Naive thymus-derived CD4-positive, alpha-beta T cell (primary cell): ENCODE measurements at regions not wholly inside any gene's neighbourhood (a gene's known extent, or its start where the extent isn't known, plus 50 kb on each side); places are given as distances from the start of the nearest gene placed in this dataset.
A peak's percentile ranks its signal among the peaks of the same experiment; 100 is the strongest.
"Not testable (repeated sequence)": the region's sequence is repeated elsewhere in the genome, so short reads cannot be mapped to it uniquely, and the experiment has no call there.

Experiments used
- ATAC-seq: fragments of 150-1000 bp; cut with Tn5 transposase; 2 replicates; pipeline ENCODE4 v1.10.0; 2021; ENCODE audit warnings: mild to moderate bottlenecking, moderate library complexity
- CTCF ChIA-PET: fragments of 350-600 bp; sonication (Branson Sonifier 250); formaldehyde crosslinking; loops from one replicate; lab custom pipeline; 2021; ENCODE audit warnings: antibody characterized with exemption; lab: Charles Lee
- POLR2A ChIA-PET: fragments of 350-600 bp; sonication (Branson Sonifier 250); formaldehyde crosslinking; loops from one replicate; lab custom pipeline; 2021; ENCODE audit warnings: antibody characterized with exemption, inconsistent platforms; lab: Charles Lee
- DNase-seq, 9 donors: peaks; one replicate each; pipeline versions ENCODE4 v3.0.0 to v3.0.0-alpha.2; 2020 to 2022; ENCODE audit warnings: mixed read lengths in 1 of 9
- H3K27ac ChIP-seq: one replicate; pipeline ENCODE4 v1.7.0; 2013; ENCODE audit warnings: mild to moderate bottlenecking, low read depth, low read length, moderate library complexity
- H3K27me3 ChIP-seq, 2 donors: one replicate each; pipeline ENCODE4 v1.7.0; 2013; ENCODE audit warnings: low read length in 2 of 2, mild to moderate bottlenecking in 2 of 2, moderate library complexity in 2 of 2; ENCODE audit not compliant: control insufficient read depth in 2 of 2, insufficient read depth in 2 of 2
- H3K36me3 ChIP-seq, 3 experiments: 1 replicate in 2 of 3; 2 replicates in 1 of 3; pipeline ENCODE4 v1.7.0; 2013; ENCODE audit warnings: low read length in 3 of 3, mild to moderate bottlenecking in 3 of 3, moderate library complexity in 1 of 3; ENCODE audit not compliant: insufficient read depth in 3 of 3, control insufficient read depth in 2 of 3
- H3K4me1 ChIP-seq, 2 donors: one replicate each; pipeline ENCODE4 v1.7.0; 2013; ENCODE audit warnings: low read length in 2 of 2, mild to moderate bottlenecking in 2 of 2, moderate library complexity in 1 of 2; ENCODE audit not compliant: control insufficient read depth in 2 of 2, insufficient read depth in 2 of 2
- H3K4me3 ChIP-seq: 2 replicates; pipeline ENCODE4 v1.7.0; 2013; ENCODE audit warnings: mild to moderate bottlenecking, low read length
- H3K9me3 ChIP-seq, 3 experiments: 1 replicate in 2 of 3; 2 replicates in 1 of 3; pipeline ENCODE4 v1.7.0; 2013; ENCODE audit warnings: low read length in 3 of 3; ENCODE audit not compliant: control insufficient read depth in 2 of 3
- H3K27ac Mint-ChIP-seq, 9 donors: one replicate each; pipeline ENCODE4 v1.8.0; 2020 to 2022; ENCODE audit warnings: mixed read lengths in 9 of 9, mild to moderate bottlenecking in 8 of 9, moderate library complexity in 5 of 9, inconsistent platforms in 2 of 9
- H3K27me3 Mint-ChIP-seq, 5 donors: one replicate each; pipeline ENCODE4 v1.8.0; 2021 to 2022; ENCODE audit warnings: mixed read lengths in 5 of 5, mild to moderate bottlenecking in 1 of 5
- H3K36me3 Mint-ChIP-seq, 5 donors: one replicate each; pipeline ENCODE4 v1.8.0; 2020 to 2022; ENCODE audit warnings: mixed read lengths in 5 of 5, mild to moderate bottlenecking in 3 of 5, inconsistent platforms in 1 of 5
- H3K4me1 Mint-ChIP-seq, 7 donors: one replicate each; pipeline ENCODE4 v1.8.0; 2020 to 2022; ENCODE audit warnings: mixed read lengths in 7 of 7, mild to moderate bottlenecking in 3 of 7, inconsistent platforms in 1 of 7
- H3K4me3 Mint-ChIP-seq, 10 donors: one replicate each; pipeline ENCODE4 v1.8.0; 2020 to 2022; ENCODE audit warnings: mild to moderate bottlenecking in 10 of 10, mixed read lengths in 10 of 10, moderate library complexity in 6 of 10, inconsistent platforms in 2 of 10
- H3K9me3 Mint-ChIP-seq, 11 donors: one replicate each; pipeline ENCODE4 v1.8.0; 2020 to 2022; ENCODE audit warnings: mixed read lengths in 11 of 11, mild to moderate bottlenecking in 4 of 11, inconsistent platforms in 1 of 11, moderate library complexity in 1 of 11
- intact Hi-C, 2 donors: fragments of 100-400 bp; cut with micrococcal nuclease; formaldehyde crosslinking; loops; one replicate each; pipeline ENCODE4 v1.15.1; 2023

DNA sequence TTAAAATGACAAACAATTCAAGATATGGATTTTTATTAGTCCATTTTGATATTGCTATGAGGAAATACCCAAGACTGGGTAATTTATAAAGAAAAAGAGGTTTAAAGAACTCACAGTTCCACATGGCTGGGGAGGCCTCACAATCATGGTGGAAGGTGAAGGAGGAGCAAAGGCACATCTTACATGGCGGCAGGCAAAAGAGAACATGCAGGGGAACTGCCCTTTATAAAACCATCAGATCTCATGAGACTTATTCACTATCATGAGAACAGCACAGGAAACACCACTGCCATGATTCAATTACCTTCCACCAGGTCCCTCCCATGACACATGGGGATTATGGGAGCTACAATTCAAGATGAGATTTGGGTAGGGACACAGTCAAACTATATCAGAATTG is 69.8 kb downstream of the FASLG start:
- H3K4me1 ChIP-seq, H3K36me3 ChIP-seq, H3K27ac ChIP-seq, ATAC-seq, H3K4me3 ChIP-seq, H3K27me3 ChIP-seq, H3K9me3 ChIP-seq, H3K4me3 Mint-ChIP-seq, DNase-seq: not testable (repeated sequence)
- CTCF ChIA-PET = interaction anchor here (0.7 to 4.5 kb wide), 3 partner anchors 16 to 144 kb away, joined by 3 to 37 read pairs (median 4); no protein-coding TSS in a partner anchor
- H3K9me3 Mint-ChIP-seq = peaks cover 0 to 19% (median 7%) of the 10 kb centered on the region in 11 donors
- H3K36me3 Mint-ChIP-seq = peaks cover 0 to 14% (median 0%) of the 10 kb centered on the region in 5 donors
- peak overlapping the region in 1 of 9 donors; percentile 1 for H3K27ac Mint-ChIP-seq
- intact Hi-C loops = loop anchor here (1.0 to 5.0 kb wide), 5 partner anchors 9 to 301 kb away; partner anchors contain the start of gene SUCO (in 1 of the 2)
- peaks cover 7 to 25% (median 15%) of the 10 kb centered on the region in 7 donors for H3K4me1 Mint-ChIP-seq
- POLR2A ChIA-PET = interaction anchor here (0.6 kb wide), 1 partner anchor 70 kb away, joined by 3 read pairs; the partner anchor contains the start of gene FASLG
- H3K27me3 Mint-ChIP-seq = peaks cover 0 to 42% (median 0%) of the 10 kb centered on the region in 5 donors

DNA sequence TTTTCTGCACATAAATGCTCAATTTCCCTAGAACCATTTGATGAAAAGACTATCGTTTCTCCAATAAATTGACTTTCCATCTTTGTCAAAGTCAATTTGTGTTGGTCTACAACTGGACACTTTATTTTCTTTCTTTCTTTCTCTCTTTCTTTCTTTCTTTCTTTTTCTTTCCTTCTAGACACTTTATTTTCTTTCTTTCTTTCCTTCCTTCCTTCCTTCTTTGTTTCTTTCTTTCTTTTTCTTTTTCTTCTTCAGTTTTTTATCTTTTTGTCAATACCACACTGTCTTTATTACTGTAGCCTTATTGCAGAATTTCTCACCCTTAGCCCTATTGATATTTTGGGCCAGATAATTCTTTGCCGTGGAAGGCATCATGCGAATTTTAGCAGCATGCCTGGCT is 73.5 kb downstream of the FASLG start:
- ATAC-seq (no peak), DNase-seq (no peak)
- intact Hi-C loops = no loop called here
- peaks cover 0 to 6% (median 4%) of the 10 kb centered on the region in 7 donors for H3K4me1 Mint-ChIP-seq
- peaks cover 0 to 63% (median 0%) of the 10 kb centered on the region in 5 donors for H3K27me3 Mint-ChIP-seq
- ChIA-PET CTCF (interaction anchor here (0.6 to 0.7 kb wide), 2 partner anchors 98 to 466 kb away, joined by 3 read pairs; no protein-coding TSS in a partner anchor), POLR2A (no interaction called here)
- Histone ChIP-seq H3K4me3 (no peak overlapping the region), H3K4me1 (no peaks in the 10 kb centered on the region), H3K27me3 (no peaks in the 10 kb centered on the region), H3K27ac (no peak overlapping the region), H3K9me3 (no peaks in the 10 kb centered on the region), H3K36me3 (no peaks in the 10 kb centered on the region)
- no peak overlapping the region for H3K4me3 Mint-ChIP-seq
- no peak overlapping the region for H3K27ac Mint-ChIP-seq
- H3K36me3 Mint-ChIP-seq = peaks cover 0 to 14% (median 0%) of the 10 kb centered on the region in 5 donors
- peaks cover 0 to 19% (median 7%) of the 10 kb centered on the region in 11 donors for H3K9me3 Mint-ChIP-seq

DNA sequence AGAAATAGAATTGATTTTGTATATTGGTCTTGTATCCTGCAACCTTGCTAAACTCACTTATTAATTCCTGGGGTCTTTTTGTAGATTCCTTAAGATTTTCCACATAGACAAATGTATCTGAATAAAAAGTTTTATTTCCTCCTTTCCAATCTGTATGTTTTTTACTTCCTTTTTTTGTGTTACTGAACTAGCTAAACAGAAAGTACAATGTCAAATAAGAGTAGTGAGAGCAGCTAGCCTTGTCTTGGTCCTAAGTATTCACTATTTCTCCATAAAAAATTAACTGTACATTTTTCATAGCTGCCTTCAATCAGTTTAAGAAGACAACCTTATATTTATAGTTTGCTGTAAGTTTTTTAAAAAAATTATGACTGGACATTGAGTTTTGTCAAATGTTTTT is 74.9 kb downstream of the FASLG start:
- Histone ChIP-seq H3K36me3 (no peaks in the 10 kb centered on the region), H3K4me1 (no peaks in the 10 kb centered on the region), H3K27me3 (no peaks in the 10 kb centered on the region), H3K27ac (no peak overlapping the region), H3K4me3 (no peak overlapping the region), H3K9me3 (no peaks in the 10 kb centered on the region)
- Mint-ChIP-seq H3K27me3 (peaks cover 0 to 68% (median 0%) of the 10 kb centered on the region in 5 donors), H3K4me3 (no peak overlapping the region), H3K36me3 (peaks cover 0 to 8% (median 0%) of the 10 kb centered on the region in 5 donors), H3K9me3 (peaks cover 0 to 11% (median 4%) of the 10 kb centered on the region in 11 donors), H3K27ac (no peak overlapping the region), H3K4me1 (no peaks in the 10 kb centered on the region)
- DNase-seq (no peak), ATAC-seq (no peak)
- ChIA-PET CTCF (interaction anchor here (0.7 kb wide), 1 partner anchor 11 kb away, joined by 3 read pairs; no protein-coding TSS in a partner anchor), POLR2A (interaction anchor here (0.6 kb wide), 1 partner anchor 1459 kb away, joined by 3 read pairs; no protein-coding TSS in a partner anchor)
- intact Hi-C loops = no loop called here

DNA sequence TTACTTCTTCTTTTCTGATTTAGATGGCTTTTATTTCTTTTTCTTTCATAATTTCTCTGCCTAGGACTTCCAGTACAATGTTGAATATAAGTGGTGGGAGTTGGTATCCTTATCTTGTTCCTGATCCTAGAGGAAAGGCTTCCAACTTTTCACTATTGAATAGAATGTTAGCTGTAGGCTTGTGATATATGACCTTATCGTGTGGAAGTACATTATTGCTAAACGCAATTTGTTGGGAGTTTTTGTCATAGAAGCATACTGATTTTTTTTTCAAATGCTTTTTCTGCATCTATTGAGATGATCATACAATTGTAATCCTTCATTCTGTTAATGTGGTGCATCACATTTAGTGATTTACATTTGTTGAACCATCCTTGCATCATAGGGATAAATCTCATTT is 79.5 kb downstream of the FASLG start:
- ATAC-seq (no peak), DNase-seq (no peak)
- Mint-ChIP-seq H3K4me3 (no peak overlapping the region), H3K4me1 (peaks cover 0 to 8% (median 5%) of the 10 kb centered on the region in 7 donors), H3K27me3 (peaks cover 0 to 72% (median 0%) of the 10 kb centered on the region in 5 donors), H3K36me3 (no peaks in the 10 kb centered on the region), H3K27ac (no peak overlapping the region), H3K9me3 (no peaks in the 10 kb centered on the region)
- no peak overlapping the region for H3K27ac ChIP-seq
- CTCF ChIA-PET = no interaction called here
- H3K27me3 ChIP-seq = no peaks in the 10 kb centered on the region
- no peak overlapping the region for H3K4me3 ChIP-seq
- POLR2A ChIA-PET = no interaction called here
- H3K4me1 ChIP-seq = no peaks in the 10 kb centered on the region
- intact Hi-C loops = no loop called here
- H3K36me3 ChIP-seq = no peaks in the 10 kb centered on the region
- no peaks in the 10 kb centered on the region for H3K9me3 ChIP-seq

DNA sequence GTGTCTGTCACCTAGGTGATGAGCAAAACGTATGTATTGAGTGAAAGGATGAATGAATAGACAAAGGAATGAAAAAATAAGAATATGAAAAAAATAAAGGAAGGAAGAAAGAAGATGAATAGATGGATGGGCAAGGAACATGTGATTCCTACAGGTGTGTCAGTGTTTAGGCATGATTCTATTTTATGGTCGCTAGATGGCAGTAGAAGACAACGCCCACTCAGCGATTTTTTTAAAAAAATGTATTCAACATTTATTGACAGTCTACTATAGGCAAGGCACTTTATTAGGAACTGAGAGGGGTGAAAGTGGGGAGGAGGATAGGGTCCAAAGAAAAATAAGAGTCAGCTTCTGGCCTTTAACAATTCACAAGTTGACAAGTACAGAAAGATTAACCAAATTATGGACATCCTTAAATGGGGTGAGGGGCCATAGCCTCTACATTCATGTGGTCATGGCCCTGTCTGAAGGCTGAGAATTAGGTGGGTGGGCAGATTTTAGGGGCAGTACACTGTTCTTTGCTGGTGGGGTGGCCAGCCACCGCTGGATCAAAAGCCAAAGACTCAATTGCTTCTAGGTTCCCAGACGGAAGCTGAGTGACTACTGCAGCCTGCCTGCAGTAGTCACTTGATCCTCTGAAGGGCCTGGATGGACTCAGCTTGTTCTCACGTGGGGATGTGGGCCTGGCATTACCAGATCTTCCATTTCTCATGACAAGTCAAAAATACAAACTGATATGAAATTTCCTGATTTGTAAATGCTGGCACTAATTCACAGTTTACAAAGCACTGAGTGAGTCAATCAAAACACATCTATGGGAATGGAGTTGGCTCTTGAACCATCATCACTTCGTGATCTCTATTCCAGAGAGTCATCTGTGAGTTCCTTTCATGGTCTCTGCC is 83.9 kb downstream of the FASLG start:
- Histone ChIP-seq H3K4me3 (no peak overlapping the region), H3K27me3 (no peaks in the 10 kb centered on the region), H3K36me3 (no peaks in the 10 kb centered on the region), H3K4me1 (peaks cover 28 to 30% of the 10 kb centered on the region in 2 donors), H3K9me3 (no peaks in the 10 kb centered on the region), H3K27ac (no peak overlapping the region)
- intact Hi-C loops = loop anchor here (1.0 to 10.0 kb wide), 4 partner anchors 352 to 1412 kb away; partner anchors contain the start of genes CENPL (in 1 of the 2), DARS2 (in 1 of the 2) and RABGAP1L (in 1 of the 2)
- ATAC-seq = peak; percentile 60
- H3K27me3 Mint-ChIP-seq = peaks cover 0 to 58% (median 0%) of the 10 kb centered on the region in 5 donors
- H3K27ac Mint-ChIP-seq = peak overlapping the region in 5 of 9 donors; percentile 9 to 81 (median 41)
- DNase-seq = peak in 6 of 9 donors; percentile 37 to 62 (median 52)
- peaks cover 31 to 40% (median 37%) of the 10 kb centered on the region in 7 donors for H3K4me1 Mint-ChIP-seq
- POLR2A ChIA-PET = interaction anchor here (0.7 kb wide), 1 partner anchor 656 kb away, joined by 3 read pairs; no protein-coding TSS in a partner anchor
- CTCF ChIA-PET = interaction anchor here (0.6 to 7.4 kb wide), 29 partner anchors 8 to 1082 kb away, joined by 3 to 152 read pairs (median 3); partner anchors contain the start of genes CENPL, DARS2 and TNFSF4
- H3K4me3 Mint-ChIP-seq = no peak overlapping the region
- no peaks in the 10 kb centered on the region for H3K36me3 Mint-ChIP-seq
- H3K9me3 Mint-ChIP-seq = peaks cover 0 to 3% (median 0%) of the 10 kb centered on the region in 11 donors

DNA sequence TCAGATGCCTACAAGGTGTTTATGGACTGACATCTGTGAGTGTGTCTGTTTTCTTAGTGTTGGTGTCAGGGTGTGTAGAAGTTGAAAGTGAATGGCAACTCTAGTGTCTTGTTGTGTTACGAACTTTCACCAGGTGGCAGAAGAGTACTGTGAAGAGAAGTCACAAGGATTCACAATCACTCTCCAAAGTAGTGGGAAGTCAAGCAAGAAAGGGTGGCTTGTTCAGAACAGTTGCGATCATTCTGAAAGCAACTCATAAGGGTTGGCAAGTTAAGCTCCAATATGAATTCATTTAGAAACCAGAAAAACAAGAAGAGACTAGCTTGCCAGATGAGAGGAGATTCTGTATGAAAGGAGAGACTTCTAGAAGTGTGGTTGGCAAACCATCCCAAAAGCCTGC is 86.1 kb downstream of the FASLG start:
- peaks cover 0 to 52% (median 0%) of the 10 kb centered on the region in 5 donors for H3K27me3 Mint-ChIP-seq
- peak in 7 of 9 donors; percentile 44 to 72 (median 65) for DNase-seq
- intact Hi-C loops = loop anchor here (1.0 to 10.0 kb wide), 18 partner anchors 34 to 1997 kb away; partner anchors contain the start of genes RABGAP1L (in 2 of the 2), CENPL (in 1 of the 2) and DARS2 (in 1 of the 2)
- CTCF ChIA-PET = interaction anchor here (0.5 to 7.4 kb wide), 40 partner anchors 9 to 1473 kb away, joined by 3 to 152 read pairs (median 4); partner anchors contain the start of genes CENPL, DARS2 and TNFSF4
- H3K4me3 Mint-ChIP-seq = peak overlapping the region in 9 of 10 donors; percentile 2 to 78 (median 63)
- H3K9me3 ChIP-seq = no peaks in the 10 kb centered on the region
- no peak overlapping the region for H3K4me3 ChIP-seq
- H3K27ac ChIP-seq = no peak overlapping the region
- peaks cover 31 to 58% (median 54%) of the 10 kb centered on the region in 7 donors for H3K4me1 Mint-ChIP-seq
- peak overlapping the region in 6 of 9 donors; percentile 14 to 90 (median 80) for H3K27ac Mint-ChIP-seq
- peaks cover 28 to 38% of the 10 kb centered on the region in 2 donors for H3K4me1 ChIP-seq
- peak; percentile 79 for ATAC-seq
- POLR2A ChIA-PET = interaction anchor here (0.5 to 2.9 kb wide), 7 partner anchors 13 to 460 kb away, joined by 3 to 11 read pairs (median 4); no protein-coding TSS in a partner anchor
- H3K9me3 Mint-ChIP-seq = peaks cover 0 to 4% (median 0%) of the 10 kb centered on the region in 11 donors
- no peaks in the 10 kb centered on the region for H3K36me3 ChIP-seq
- H3K36me3 Mint-ChIP-seq = peaks cover 0 to 4% (median 0%) of the 10 kb centered on the region in 5 donors
- H3K27me3 ChIP-seq = no peaks in the 10 kb centered on the region
